GM23248 (cell line): ENCODE measurements at regions not wholly inside any gene's neighbourhood (a gene's known extent, or its start where the extent isn't known, plus 50 kb on each side); places are given as distances from the start of the nearest gene placed in this dataset.
"Not testable (repeated sequence)": the region's sequence is repeated elsewhere in the genome, so short reads cannot be mapped to it uniquely, and the experiment has no call there.

Experiments used
- DNase-seq: peaks from one replicate; pipeline ENCODE4 v3.0.0-alpha.2; 2015
- H2AFZ ChIP-seq: fragments of 200-600 bp; sonication (generic); 2 replicates; pipeline ENCODE4 v1.6.1; 2016; ENCODE audit warnings: antibody characterized with exemption
- H3F3A ChIP-seq: fragments of 200-600 bp; sonication (generic); 2 replicates; pipeline ENCODE4 v1.6.1; 2016; ENCODE audit warnings: mild to moderate bottlenecking, antibody characterized with exemption, mixed run types; ENCODE audit not compliant: insufficient read depth
- H3K27ac ChIP-seq: fragments of 200-600 bp; sonication (generic); 2 replicates; pipeline ENCODE4 v1.5.1; 2016; ENCODE audit warnings: mild to moderate bottlenecking
- H3K27me3 ChIP-seq: fragments of 200-600 bp; sonication (generic); replicated peaks from 2 replicates; pipeline ENCODE4 v1.6.1; 2016; ENCODE audit warnings: mild to moderate bottlenecking; ENCODE audit not compliant: insufficient read depth
- H3K36me3 ChIP-seq: fragments of 200-600 bp; sonication (generic); 2 replicates; pipeline ENCODE4 v1.6.1; 2016; ENCODE audit warnings: low read depth, mild to moderate bottlenecking
- H3K4me1 ChIP-seq: fragments of 200-600 bp; sonication (generic); 2 replicates; pipeline ENCODE4 v1.6.1; 2016; ENCODE audit warnings: mild to moderate bottlenecking; ENCODE audit not compliant: insufficient read depth
- H3K4me2 ChIP-seq: fragments of 200-600 bp; sonication (generic); one replicate; pipeline ENCODE4 v1.6.1; 2016; ENCODE audit warnings: mild to moderate bottlenecking; ENCODE audit not compliant: unreplicated experiment
- H3K4me3 ChIP-seq: fragments of 200-600 bp; sonication (generic); 2 replicates; pipeline ENCODE4 v1.5.1; 2016; ENCODE audit warnings: mild to moderate bottlenecking
- H3K79me2 ChIP-seq: fragments of 200-600 bp; sonication (generic); 2 replicates; pipeline ENCODE4 v1.6.1; 2016; ENCODE audit warnings: mild to moderate bottlenecking; ENCODE audit not compliant: insufficient read depth
- H3K9ac ChIP-seq: fragments of 200-600 bp; sonication (generic); 2 replicates; pipeline ENCODE4 v1.6.1; 2016; ENCODE audit warnings: mild to moderate bottlenecking
- H3K9me2 ChIP-seq: fragments of 200-600 bp; sonication (generic); 2 replicates; pipeline ENCODE4 v1.6.1; 2016; ENCODE audit warnings: mixed run types, mild to moderate bottlenecking, moderate library complexity; ENCODE audit not compliant: insufficient read depth
- H3K9me3 ChIP-seq: fragments of 200-600 bp; sonication (generic); one replicate; pipeline ENCODE4 v1.6.1; 2017; ENCODE audit warnings: low read depth
- H4K20me1 ChIP-seq: fragments of 200-600 bp; sonication (generic); 2 replicates; pipeline ENCODE4 v1.6.0; 2016; ENCODE audit not compliant: insufficient read depth
- EZH2 ChIP-seq: fragments of 200-600 bp; sonication (generic); IDR thresholded peaks from 2 replicates; pipeline ENCODE4 v1.6.1; 2018; ENCODE audit warnings: antibody characterized with exemption, mild to moderate bottlenecking; ENCODE audit not compliant: insufficient read depth, poor library complexity, severe bottlenecking
- EZH2phosphoT487 ChIP-seq: fragments of 200-600 bp; sonication (generic); IDR thresholded peaks from 2 replicates; pipeline ENCODE4 v1.6.1; 2018; ENCODE audit warnings: antibody characterized with exemption, moderate library complexity, mild to moderate bottlenecking, low read depth; ENCODE audit not compliant: insufficient read depth
- whole genome bisulfite sequencing, 2 experiments: methylation state at CpG; one replicate each; pipeline ENCODE4 v1.1.6; 2015 to 2017; ENCODE audit warnings: low lambda C conversion rate in 2 of 2, low coverage in 1 of 2; ENCODE audit errors: missing lambda C conversion rate in 2 of 2; 5-methylcytosine and 5-hydroxymethylcytosine counted together
- in situ Hi-C: fragments of 300-500 bp; cut with MboI; formaldehyde crosslinking; loops from 2 replicates; pipeline ENCODE4 v1.15.0; 2020

- no peak for DNase-seq
- no peaks in the 10 kb centered on the region for H3F3A ChIP-seq
- H3K79me2 ChIP-seq, result no peaks in the 10 kb centered on the region
- no peak overlapping the region for H3K9ac ChIP-seq
- 60 to 64% methylated on average over 6 of the region's 6 CpGs for WGBS, 2 experiments
- TF ChIP-seq EZH2phosphoT487, result no peak
- TF ChIP-seq EZH2, result no peak
- no peak overlapping the region for H3K27ac ChIP-seq
- H3K36me3 ChIP-seq, result no peaks in the 10 kb centered on the region
- H3K9me3 ChIP-seq, result no peaks in the 10 kb centered on the region
- peaks cover 24% of the 10 kb centered on the region for H3K27me3 ChIP-seq
- in situ Hi-C loops, result no loop called here
- H2AFZ ChIP-seq, result no peak overlapping the region
- H3K9me2 ChIP-seq, result no peaks in the 10 kb centered on the region
- no peaks in the 10 kb centered on the region for H3K4me1 ChIP-seq
- no peak overlapping the region for H3K4me3 ChIP-seq
- no peaks in the 10 kb centered on the region for H4K20me1 ChIP-seq
- H3K4me2 ChIP-seq, result no peak overlapping the region
These were observed 149.9 kb upstream of the KCNG1 start for GRCh38 chr20:51172558-51173428.

- H3K4me1 ChIP-seq, result no peaks in the 10 kb centered on the region
- no peak for DNase-seq
- in situ Hi-C loops, result no loop called here
- H3K4me2 ChIP-seq, result no peak overlapping the region
- no peaks in the 10 kb centered on the region for H3K9me2 ChIP-seq
- H3K4me3 ChIP-seq, result no peak overlapping the region
- H3K27ac ChIP-seq, result no peak overlapping the region
- H3K27me3 ChIP-seq, result peaks cover 24% of the 10 kb centered on the region
- no peak for TF ChIP-seq EZH2phosphoT487
- TF ChIP-seq EZH2, result no peak
- H4K20me1 ChIP-seq, result no peaks in the 10 kb centered on the region
- 52 to 59% methylated on average over 2 of the region's 2 CpGs for WGBS, 2 experiments
- no peaks in the 10 kb centered on the region for H3K9me3 ChIP-seq
- no peaks in the 10 kb centered on the region for H3K79me2 ChIP-seq
- no peak overlapping the region for H3K9ac ChIP-seq
- no peak overlapping the region for H2AFZ ChIP-seq
- no peaks in the 10 kb centered on the region for H3K36me3 ChIP-seq
- no peaks in the 10 kb centered on the region for H3F3A ChIP-seq
These were observed 148.2 kb upstream of the KCNG1 start for GRCh38 chr20:51171141-51171540.

- Histone ChIP-seq H3K4me1 (no peaks in the 10 kb centered on the region), H3K4me3 (no peak overlapping the region), H3K27me3 (peaks cover 24% of the 10 kb centered on the region), H2AFZ (no peak overlapping the region), H4K20me1 (no peaks in the 10 kb centered on the region), H3K79me2 (no peaks in the 10 kb centered on the region), H3K9me3 (no peaks in the 10 kb centered on the region), H3K4me2 (no peak overlapping the region), H3K9ac (no peak overlapping the region), H3K36me3 (no peaks in the 10 kb centered on the region), H3K27ac (no peak overlapping the region), H3F3A (no peaks in the 10 kb centered on the region), H3K9me2 (no peaks in the 10 kb centered on the region)
- in situ Hi-C loops, result no loop called here
- DNase-seq, result peak; percentile 10
- WGBS, 2 experiments, result 55 to 60% methylated on average over 3 of the region's 3 CpGs
- TF ChIP-seq EZH2phosphoT487, result no peak
- TF ChIP-seq EZH2, result no peak
These were observed 146.9 kb upstream of the KCNG1 start for GRCh38 chr20:51169813-51170212.

- H3K4me2 ChIP-seq, H3K9me3 ChIP-seq, DNase-seq, H3K9ac ChIP-seq, H3K27ac ChIP-seq, H3F3A ChIP-seq, in situ Hi-C loops, H3K36me3 ChIP-seq, H3K4me1 ChIP-seq, H3K4me3 ChIP-seq, H4K20me1 ChIP-seq, H3K9me2 ChIP-seq, H2AFZ ChIP-seq, H3K79me2 ChIP-seq: not testable (repeated sequence)
- 61 to 63% methylated on average over 4 of the region's 4 CpGs for WGBS, 2 experiments
- peaks cover 18% of the 10 kb centered on the region for H3K27me3 ChIP-seq
These were observed 145.0 kb upstream of the KCNG1 start for GRCh38 chr20:51167911-51168310.
